Pancreas (tissue), 10 donors: ENCODE measurements at regions not wholly inside any gene's neighbourhood (a gene's known extent, or its start where the extent isn't known, plus 50 kb on each side); places are given as distances from the start of the nearest gene placed in this dataset.

Source experiments
- ATAC-seq, 4 donors: fragments of 200-7000 bp; cut with Tn5 transposase; one replicate each; pipeline versions ENCODE4 v1.8.0 to v1.9.1; 2020; ENCODE audit warnings: mild to moderate bottlenecking in 4 of 4, moderate library complexity in 4 of 4
- DNase-seq, 6 donors: peaks; one replicate each; pipeline ENCODE4 v3.0.0-alpha.2; 2020
- FAIRE-seq: peaks from 2 replicates; lab custom pipeline; 2012; peaks lifted over from hg19 to GRCh38; lab: Jason Lieb, UNC
- H3K27ac ChIP-seq, 4 donors: fragments of 200-600 bp; sonication (generic); 1 replicate in 3 of 4; 2 replicates in 1 of 4; pipeline versions ENCODE4 v1.5.0 to v1.8.0; 2020
- H3K27me3 ChIP-seq, 4 donors: fragments of 200-600 bp; one replicate each; pipeline ENCODE4 v1.8.0; 2021
- H3K36me3 ChIP-seq, 3 donors: fragments of 200-600 bp; sonication (generic) in 1 of 3; one replicate each; pipeline versions ENCODE4 v1.5.0 to v1.8.0; 2020 to 2021
- H3K4me1 ChIP-seq, 3 donors: fragments of 200-600 bp; one replicate each; pipeline ENCODE4 v1.8.0; 2021
- H3K4me3 ChIP-seq, 4 donors: fragments of 200-600 bp; sonication (generic) in 2 of 4; one replicate each; pipeline versions ENCODE4 v1.5.0 to v1.8.0; 2020 to 2021
- H3K9me3 ChIP-seq, 4 donors: fragments of 200-600 bp; one replicate each; pipeline ENCODE4 v1.8.0; 2021
- CTCF ChIP-seq, 4 donors: fragments of 200-600 bp; sonication (generic) in 3 of 4; IDR thresholded peaks; one replicate each; pipeline versions ENCODE4 v1.5.0 to v1.8.0; 2021; ENCODE audit warnings: antibody characterized with exemption in 4 of 4
- WGBS, 2 donors: extraction: QIAGEN DNeasy Blood & Tissue Kit; methylation state at CpG; one replicate each; pipeline ENCODE4 v1.1.7; 2013; 5-methylcytosine and 5-hydroxymethylcytosine counted together
- intact Hi-C, 3 donors: fragments of 100-400 bp; cut with DNase I; formaldehyde crosslinking; loops; one replicate each; pipeline versions ENCODE4 v1.11.1 to v1.14.2; 2022
- donor health status: healthy with polysubstance abuse.
- donor health status: DM: no; HTN: no; CAD: no; lungs with moderate emphysema.
- donor health status: DM: no; HTN: no; CAD: no.
- donor health status: control.
- donor health status: control.
- donor health status: Bipolar disorder and iron deficiency.
- donor health status: DM: yes; HTN: yes; CAD: no.
- donor health status: DM: no; HTN: no; CAD: no.
- donor health status: DM: no; HTN: no; CAD: no.
- donor health status: DM: yes; HTN: yes; CAD: no.

GRCh38 chr1:95438218-95438948, 204.4 kb downstream of the RWDD3 start:
- intact Hi-C loops, result no loop called here

GRCh38 chr1:95440511-95440910, 206.5 kb downstream of the RWDD3 start:
- no peak overlapping the region for H3K27ac ChIP-seq
- H3K27me3 ChIP-seq, result no peaks in the 10 kb centered on the region
- no peaks in the 10 kb centered on the region for H3K36me3 ChIP-seq
- DNase-seq (no peak), ATAC-seq (no peak), FAIRE-seq (no peak)
- 63% methylated on average over 4 of the region's 4 CpGs for WGBS, 2 donors
- no peak for TF ChIP-seq CTCF (IDR thresholded peaks at IDR 0.05)
- H3K4me1 ChIP-seq, result no peaks in the 10 kb centered on the region
- H3K4me3 ChIP-seq, result no peak overlapping the region
- H3K9me3 ChIP-seq, result no peaks in the 10 kb centered on the region
- intact Hi-C loops, result no loop called here

More at GRCh38 chr1:95438218-95438948, 204.4 kb downstream of the RWDD3 start:
- Histone ChIP-seq H3K4me3 (no peak overlapping the region), H3K36me3 (no peaks in the 10 kb centered on the region), H3K27me3 (no peaks in the 10 kb centered on the region), H3K27ac (no peak overlapping the region), H3K9me3 (no peaks in the 10 kb centered on the region), H3K4me1 (no peaks in the 10 kb centered on the region)
- no peak for FAIRE-seq
- DNase-seq, result no peak
- WGBS, 2 donors, result 34 to 38% methylated on average over 4 of the region's 4 CpGs
- no peak for TF ChIP-seq CTCF (IDR thresholded peaks at IDR 0.05)
- ATAC-seq, result no peak

- intact Hi-C loops, result no loop called here
- FAIRE-seq, result no peak
- H3K36me3 ChIP-seq, result no peaks in the 10 kb centered on the region
- no peak overlapping the region for H3K4me3 ChIP-seq
- no peak for ATAC-seq
- WGBS, 2 donors, result 93% methylated on average over 3 of the region's 3 CpGs
- H3K9me3 ChIP-seq, result no peaks in the 10 kb centered on the region
- no peaks in the 10 kb centered on the region for H3K4me1 ChIP-seq
- TF ChIP-seq CTCF (IDR thresholded peaks at IDR 0.05), result no peak
- no peak for DNase-seq
- no peak overlapping the region for H3K27ac ChIP-seq
- no peaks in the 10 kb centered on the region for H3K27me3 ChIP-seq
These were observed 215.5 kb downstream of the RWDD3 start for GRCh38 chr1:95449516-95449915.

GRCh38 chr1:95451054-95451453, 217.0 kb downstream of the RWDD3 start:
- FAIRE-seq (no peak), DNase-seq (peak in 1 of 6 donors; percentile 24), ATAC-seq (peak in 3 of 4 donors; percentile 35 to 68 (median 58))
- WGBS, 2 donors, result 44 to 54% methylated on average over 3 of the region's 3 CpGs
- Histone ChIP-seq H3K36me3 (no peaks in the 10 kb centered on the region), H3K27me3 (no peaks in the 10 kb centered on the region), H3K4me1 (no peaks in the 10 kb centered on the region), H3K9me3 (no peaks in the 10 kb centered on the region), H3K27ac (no peak overlapping the region), H3K4me3 (no peak overlapping the region)
- intact Hi-C loops, result no loop called here
- peak in 1 of 4 donors; percentile 16 for TF ChIP-seq CTCF (IDR thresholded peaks at IDR 0.05)

- Histone ChIP-seq H3K9me3 (no peaks in the 10 kb centered on the region), H3K36me3 (no peaks in the 10 kb centered on the region), H3K27ac (no peak overlapping the region), H3K4me3 (no peak overlapping the region), H3K4me1 (no peaks in the 10 kb centered on the region), H3K27me3 (no peaks in the 10 kb centered on the region)
- ATAC-seq (no peak), DNase-seq (no peak), FAIRE-seq (no peak)
- no peak for TF ChIP-seq CTCF (IDR thresholded peaks at IDR 0.05)
- intact Hi-C loops, result no loop called here
- 72 to 83% methylated on average over 3 of the region's 3 CpGs for WGBS, 2 donors
These were observed 217.9 kb downstream of the RWDD3 start for GRCh38 chr1:95451904-95452303.
